Activated CD4-positive, alpha-beta T cell treated with anti-CD3 and anti-CD28 coated beads, Interleukin-2, amount 10 ng/mL, durations not matched to agents 7 days and 5 days (primary cell): ENCODE measurements at regions not wholly inside any gene's neighbourhood (a gene's known extent, or its start where the extent isn't known, plus 50 kb on each side); places are given as distances from the start of the nearest gene placed in this dataset.

ENCODE experiments used
- CTCF ChIA-PET: fragments of 350-600 bp; sonication (Branson Sonifier 250); formaldehyde crosslinking; loops from one replicate; lab custom pipeline; 2021; ENCODE audit warnings: antibody characterized with exemption; lab: Charles Lee
- POLR2A ChIA-PET: fragments of 350-600 bp; sonication (Branson Sonifier 250); formaldehyde crosslinking; loops from one replicate; lab custom pipeline; 2021; ENCODE audit warnings: antibody characterized with exemption; lab: Charles Lee
- DNase-seq: peaks from one replicate; pipeline ENCODE4 v3.0.0-alpha.2; 2020
- H3K27ac Mint-ChIP-seq: one replicate; pipeline ENCODE4 v1.8.0; 2021; ENCODE audit warnings: mild to moderate bottlenecking, moderate library complexity, mixed read lengths
- H3K27me3 Mint-ChIP-seq: one replicate; pipeline ENCODE4 v1.8.0; 2021; ENCODE audit warnings: mixed read lengths
- H3K36me3 Mint-ChIP-seq: one replicate; pipeline ENCODE4 v1.8.0; 2021; ENCODE audit warnings: low read depth, mixed read lengths
- H3K4me1 Mint-ChIP-seq: one replicate; pipeline ENCODE4 v1.8.0; 2021; ENCODE audit warnings: mixed read lengths
- H3K4me3 Mint-ChIP-seq: one replicate; pipeline ENCODE4 v1.8.0; 2021; ENCODE audit warnings: mild to moderate bottlenecking, moderate library complexity, mixed read lengths
- H3K9me3 Mint-ChIP-seq: one replicate; pipeline ENCODE4 v1.8.0; 2021; ENCODE audit warnings: mixed read lengths

DNA sequence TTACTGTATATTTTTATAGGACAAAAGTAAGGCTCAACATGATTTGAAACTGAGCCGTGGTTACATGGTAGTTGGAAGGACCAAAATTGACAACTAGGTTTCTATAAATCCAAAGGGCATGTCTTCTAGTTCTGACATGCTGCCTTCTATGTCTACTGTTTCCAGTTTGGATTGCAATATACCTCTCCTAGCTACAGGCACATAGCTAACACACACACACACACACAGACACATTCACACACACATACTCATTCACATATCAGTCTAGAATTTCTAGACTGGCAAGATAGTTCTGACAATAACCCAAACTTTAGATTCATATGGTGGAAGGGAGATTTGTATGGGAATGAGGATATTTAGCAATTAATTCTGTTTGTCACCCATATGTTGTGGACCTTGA, 544.8 kb upstream of the CAMK1G start:
- no peaks in the 10 kb centered on the region for H3K9me3 Mint-ChIP-seq
- no peak overlapping the region for H3K4me3 Mint-ChIP-seq
- H3K27ac Mint-ChIP-seq: no peak overlapping the region
- no peak for DNase-seq
- ChIA-PET CTCF (interaction anchor here (0.6 to 1.2 kb wide), 2 partner anchors 12 to 157 kb away, joined by 3 to 4 read pairs; no protein-coding TSS in a partner anchor), POLR2A (no interaction called here)
- H3K27me3 Mint-ChIP-seq: no peaks in the 10 kb centered on the region
- no peaks in the 10 kb centered on the region for H3K4me1 Mint-ChIP-seq
- no peaks in the 10 kb centered on the region for H3K36me3 Mint-ChIP-seq

DNA sequence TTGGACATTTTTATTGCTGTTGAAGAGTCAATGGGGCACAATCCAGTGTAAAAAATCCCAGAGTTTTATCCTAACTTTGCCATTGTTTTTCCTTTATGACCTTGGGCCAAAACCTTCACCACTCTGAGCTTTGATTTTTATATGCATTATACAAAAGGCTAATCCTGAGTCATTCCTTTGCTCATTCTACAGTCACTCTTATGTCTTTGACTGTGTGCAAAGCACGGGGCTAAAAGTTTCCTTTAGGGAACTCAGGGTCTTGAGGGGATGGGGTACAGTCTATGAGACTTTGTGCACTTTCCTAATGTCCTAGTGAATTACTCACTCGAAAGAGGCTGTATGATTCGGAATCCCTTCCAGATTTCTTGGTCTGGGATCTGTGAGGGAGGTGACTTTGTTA, 543.2 kb upstream of the CAMK1G start:
- Mint-ChIP-seq H3K4me1 (no peaks in the 10 kb centered on the region), H3K9me3 (no peaks in the 10 kb centered on the region), H3K27me3 (no peaks in the 10 kb centered on the region), H3K27ac (no peak overlapping the region), H3K4me3 (no peak overlapping the region), H3K36me3 (no peaks in the 10 kb centered on the region)
- CTCF ChIA-PET: no interaction called here
- DNase-seq: no peak
- POLR2A ChIA-PET: no interaction called here

DNA sequence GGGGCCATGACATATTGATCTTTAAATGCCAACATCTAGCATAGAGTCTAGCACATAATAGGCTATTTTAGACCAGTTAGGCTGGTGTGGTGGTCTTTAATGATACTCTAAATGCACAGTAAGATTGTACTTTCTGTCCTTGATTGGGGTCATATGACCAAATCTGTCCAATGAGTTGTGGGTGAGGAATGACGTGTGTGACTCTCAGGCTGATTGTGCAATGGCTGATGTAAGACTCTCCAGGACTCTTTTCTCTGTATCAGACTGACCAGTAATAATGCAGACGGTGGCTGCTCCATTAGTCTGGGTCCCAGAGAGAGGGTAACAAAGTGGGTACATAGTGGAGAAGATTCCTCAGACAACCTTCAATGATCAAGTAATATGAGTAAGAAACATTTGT, 541.6 kb upstream of the CAMK1G start:
- H3K27me3 Mint-ChIP-seq: no peaks in the 10 kb centered on the region
- H3K9me3 Mint-ChIP-seq: no peaks in the 10 kb centered on the region
- no peak overlapping the region for H3K4me3 Mint-ChIP-seq
- H3K36me3 Mint-ChIP-seq: no peaks in the 10 kb centered on the region
- ChIA-PET POLR2A (no interaction called here), CTCF (no interaction called here)
- DNase-seq: no peak
- no peak overlapping the region for H3K27ac Mint-ChIP-seq
- no peaks in the 10 kb centered on the region for H3K4me1 Mint-ChIP-seq

DNA sequence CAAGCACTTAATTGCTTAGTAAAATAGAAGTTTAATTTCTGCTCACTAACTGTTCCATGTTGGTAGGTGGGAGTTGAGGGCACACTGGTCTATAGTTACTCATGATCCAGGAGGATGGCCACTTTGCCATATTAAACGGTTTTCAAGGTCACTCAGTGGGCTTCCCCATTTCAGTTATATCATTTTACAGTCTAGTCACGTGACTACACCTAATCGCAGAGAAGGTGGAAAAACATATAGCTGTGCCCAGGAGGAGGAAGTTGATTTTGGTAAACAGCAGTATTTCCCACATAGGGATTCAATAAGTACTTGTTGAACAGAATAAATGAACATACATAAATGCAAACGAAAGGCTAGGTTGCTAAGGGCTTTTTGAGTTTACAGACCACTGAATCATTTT, 541.1 kb upstream of the CAMK1G start:
- ChIA-PET CTCF (no interaction called here), POLR2A (no interaction called here)
- Mint-ChIP-seq H3K9me3 (no peaks in the 10 kb centered on the region), H3K4me3 (no peak overlapping the region), H3K4me1 (no peaks in the 10 kb centered on the region), H3K27ac (no peak overlapping the region), H3K36me3 (no peaks in the 10 kb centered on the region), H3K27me3 (no peaks in the 10 kb centered on the region)
- no peak for DNase-seq

DNA sequence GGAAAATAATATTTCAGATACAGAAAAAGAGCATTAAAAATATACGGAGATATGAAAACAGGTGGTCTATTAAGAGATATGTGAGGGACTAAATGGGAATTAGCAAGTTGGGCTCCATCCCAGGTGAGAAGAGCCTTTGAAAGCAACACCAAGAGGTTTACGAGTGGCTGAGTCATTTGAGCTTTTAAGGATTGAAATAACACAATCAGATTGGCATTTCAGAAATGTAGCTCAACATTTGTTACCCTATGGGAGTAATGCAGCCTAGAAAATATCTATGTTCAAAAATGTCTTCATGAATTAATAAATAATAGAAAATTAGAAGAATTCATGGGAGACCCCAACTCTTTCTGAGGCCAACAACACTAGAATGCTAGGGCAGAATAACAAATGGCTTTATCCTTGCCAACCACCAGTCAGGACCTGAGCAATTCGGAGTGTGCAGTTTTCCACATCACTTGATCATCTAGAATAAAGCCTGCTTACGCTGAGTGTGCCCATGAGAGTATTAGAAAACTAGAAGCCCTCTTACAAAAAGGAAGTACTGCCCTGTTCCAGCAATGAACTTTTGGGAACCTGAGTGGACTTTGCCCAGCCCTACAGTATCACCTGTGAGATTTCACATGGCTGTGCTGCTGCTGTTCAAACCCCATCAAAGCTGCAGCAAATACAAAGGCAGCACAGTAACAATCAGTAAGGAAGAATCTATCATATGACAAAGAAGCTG, 538.0 kb upstream of the CAMK1G start:
- no peaks in the 10 kb centered on the region for H3K9me3 Mint-ChIP-seq
- POLR2A ChIA-PET: no interaction called here
- H3K27ac Mint-ChIP-seq: no peak overlapping the region
- H3K4me1 Mint-ChIP-seq: no peaks in the 10 kb centered on the region
- no peaks in the 10 kb centered on the region for H3K36me3 Mint-ChIP-seq
- peaks cover 2% of the 10 kb centered on the region for H3K27me3 Mint-ChIP-seq
- H3K4me3 Mint-ChIP-seq: no peak overlapping the region
- DNase-seq: no peak
- CTCF ChIA-PET: no interaction called here

DNA sequence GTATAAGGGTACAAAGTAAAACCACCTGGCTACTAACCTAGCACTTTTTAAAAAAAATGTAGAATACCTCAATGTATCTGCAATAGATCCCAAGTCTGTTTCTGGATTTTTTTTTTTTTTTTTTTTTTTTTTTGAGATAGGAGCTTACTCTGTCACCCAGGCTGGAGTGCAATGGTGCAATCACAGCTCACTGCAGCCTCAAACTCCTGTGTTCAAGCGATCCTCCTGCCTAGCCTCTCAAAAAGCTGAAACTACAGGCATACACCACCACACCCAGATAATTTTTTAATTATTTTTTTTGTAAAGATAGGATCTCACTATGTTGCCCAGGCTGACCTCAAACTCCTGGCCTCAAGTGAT, 537.5 kb upstream of the CAMK1G start:
- ChIA-PET POLR2A (no interaction called here), CTCF (no interaction called here)
- no peak for DNase-seq
- no peaks in the 10 kb centered on the region for H3K36me3 Mint-ChIP-seq
- H3K4me1 Mint-ChIP-seq: no peaks in the 10 kb centered on the region
- no peak overlapping the region for H3K27ac Mint-ChIP-seq
- H3K9me3 Mint-ChIP-seq: no peaks in the 10 kb centered on the region
- H3K4me3 Mint-ChIP-seq: no peak overlapping the region
- H3K27me3 Mint-ChIP-seq: peaks cover 2% of the 10 kb centered on the region

DNA sequence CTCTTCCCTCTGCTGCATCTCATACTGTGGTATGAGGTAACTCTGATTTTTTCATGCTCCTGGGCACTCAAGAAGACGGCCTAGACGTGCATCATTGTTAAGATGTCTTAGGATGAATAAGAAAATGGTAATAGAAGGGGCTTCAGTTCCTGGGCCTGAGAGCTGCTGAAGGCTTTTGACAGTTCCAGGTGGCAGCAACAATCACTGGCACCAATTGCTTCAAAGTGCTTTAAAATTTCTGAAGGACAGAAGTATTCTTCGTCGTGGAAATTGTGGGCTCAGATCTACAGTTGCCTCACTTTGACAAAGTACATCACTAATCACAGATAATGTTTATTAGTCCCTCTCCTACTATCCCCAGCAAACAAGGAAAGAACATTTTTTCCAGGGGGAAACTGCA, 536.6 kb upstream of the CAMK1G start:
- no peak overlapping the region for H3K4me3 Mint-ChIP-seq
- POLR2A ChIA-PET: no interaction called here

DNA sequence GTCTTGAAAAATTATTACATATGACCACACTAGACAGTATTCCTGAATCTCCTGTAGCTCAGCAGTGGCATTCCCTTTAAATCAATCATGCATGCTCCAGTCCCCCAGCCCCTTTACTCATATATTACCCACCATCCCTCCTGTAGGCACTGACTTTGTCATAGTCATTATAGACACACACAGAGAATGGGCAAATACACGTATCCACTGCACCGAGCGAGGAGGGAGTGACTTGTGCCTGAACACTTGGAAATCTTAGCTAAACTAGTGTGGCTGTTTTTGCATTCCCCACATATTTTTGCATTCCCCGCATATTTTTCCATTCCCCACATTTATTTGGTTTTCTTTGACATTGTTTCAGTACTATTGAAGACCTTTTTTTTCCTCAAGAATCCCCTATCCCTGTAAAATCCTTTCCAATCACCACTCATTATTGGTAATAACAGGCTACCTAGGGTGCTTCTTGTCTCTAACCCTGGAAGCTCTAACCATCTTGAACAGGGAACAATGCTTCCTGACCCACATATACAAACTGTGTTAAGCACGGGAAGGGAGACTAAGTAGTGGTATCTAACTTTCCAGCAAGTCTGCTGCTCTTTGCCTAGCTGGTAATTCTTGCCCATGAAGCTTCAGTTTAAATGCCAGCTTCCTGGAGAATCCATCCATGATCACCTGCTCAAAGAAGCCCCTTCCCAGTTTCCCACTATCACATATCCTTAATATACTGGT, 534.4 kb upstream of the CAMK1G start:
- CTCF ChIA-PET: interaction anchor here (0.5 to 1.2 kb wide), 3 partner anchors 21 to 122 kb away, joined by 3 to 4 read pairs (median 3); no protein-coding TSS in a partner anchor
- DNase-seq: no peak
- POLR2A ChIA-PET: no interaction called here
- no peaks in the 10 kb centered on the region for H3K9me3 Mint-ChIP-seq
- H3K27ac Mint-ChIP-seq: no peak overlapping the region
- H3K27me3 Mint-ChIP-seq: peaks cover 4% of the 10 kb centered on the region
- H3K4me3 Mint-ChIP-seq: no peak overlapping the region
- H3K36me3 Mint-ChIP-seq: no peaks in the 10 kb centered on the region
- no peaks in the 10 kb centered on the region for H3K4me1 Mint-ChIP-seq

More for the DNA sequence above, 536.6 kb upstream of the CAMK1G start:
- Mint-ChIP-seq H3K9me3 (no peaks in the 10 kb centered on the region), H3K36me3 (no peaks in the 10 kb centered on the region), H3K27ac (no peak overlapping the region), H3K27me3 (peaks cover 2% of the 10 kb centered on the region), H3K4me1 (no peaks in the 10 kb centered on the region)
- no peak for DNase-seq
- CTCF ChIA-PET: no interaction called here

DNA sequence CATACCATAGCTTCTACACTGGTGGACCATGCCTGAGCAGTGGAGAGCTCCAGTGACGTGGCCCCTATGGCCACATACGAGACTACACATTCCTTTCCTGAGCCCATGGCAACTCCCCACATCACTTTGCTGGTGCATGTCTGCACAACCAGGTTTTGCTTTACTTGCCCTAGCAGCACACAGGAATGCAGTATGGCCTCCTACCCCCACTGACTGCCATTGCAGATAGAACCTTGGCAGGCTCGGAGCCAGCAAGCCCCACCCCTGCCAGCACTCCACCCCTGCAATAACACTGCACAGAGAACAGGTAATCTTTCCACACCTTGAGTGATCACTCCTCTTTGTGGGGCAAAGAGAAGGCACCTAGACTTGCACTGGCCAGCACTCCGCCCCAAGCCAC, 531.9 kb upstream of the CAMK1G start:
- Mint-ChIP-seq H3K27me3 (peaks cover 4% of the 10 kb centered on the region), H3K4me3 (no peak overlapping the region), H3K36me3 (no peaks in the 10 kb centered on the region), H3K27ac (no peak overlapping the region), H3K4me1 (no peaks in the 10 kb centered on the region), H3K9me3 (no peaks in the 10 kb centered on the region)
- POLR2A ChIA-PET: no interaction called here
- no peak for DNase-seq
- CTCF ChIA-PET: no interaction called here

DNA sequence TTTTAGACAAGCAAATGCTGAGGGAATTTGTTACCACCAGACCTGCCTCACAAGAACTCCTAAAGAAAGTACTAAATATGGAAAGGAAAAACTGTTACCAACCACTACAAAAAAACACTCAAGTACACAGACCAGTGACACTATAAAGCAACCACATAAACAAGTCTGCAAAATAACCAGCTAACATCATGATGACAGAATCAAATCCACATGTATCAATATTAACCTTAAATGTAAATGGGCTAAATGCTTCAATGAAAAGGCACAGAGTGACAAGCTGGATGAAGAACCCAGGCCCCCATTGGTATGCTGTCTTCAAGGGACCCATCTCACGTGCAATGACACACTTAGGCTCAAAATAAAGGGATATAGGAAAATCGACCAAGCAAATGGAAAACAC, 529.9 kb upstream of the CAMK1G start:
- ChIA-PET POLR2A (no interaction called here), CTCF (no interaction called here)
- Mint-ChIP-seq H3K4me3 (no peak overlapping the region), H3K9me3 (no peaks in the 10 kb centered on the region), H3K36me3 (no peaks in the 10 kb centered on the region), H3K27ac (no peak overlapping the region), H3K4me1 (no peaks in the 10 kb centered on the region), H3K27me3 (peaks cover 4% of the 10 kb centered on the region)
- DNase-seq: no peak

DNA sequence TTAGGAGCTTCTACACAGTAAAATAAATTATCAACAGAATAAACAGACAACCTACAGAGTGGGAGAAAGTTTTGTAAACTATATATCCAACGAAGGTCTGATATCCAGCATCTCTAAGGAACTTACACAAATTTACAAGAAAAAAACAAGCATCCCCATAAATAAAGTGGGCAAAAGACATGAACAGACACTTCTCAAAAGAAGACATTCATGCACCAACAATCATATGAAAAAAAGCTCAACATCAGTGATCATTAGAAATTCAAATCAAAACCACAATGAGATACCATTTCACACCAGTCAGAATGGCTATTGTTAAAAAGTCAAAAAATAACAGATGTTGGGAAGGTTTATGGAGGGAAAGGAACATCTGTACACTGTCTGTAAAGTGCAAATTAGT, 526.4 kb upstream of the CAMK1G start:
- Mint-ChIP-seq H3K36me3 (no peaks in the 10 kb centered on the region), H3K27ac (no peak overlapping the region), H3K4me3 (no peak overlapping the region), H3K9me3 (no peaks in the 10 kb centered on the region), H3K27me3 (peaks cover 2% of the 10 kb centered on the region), H3K4me1 (no peaks in the 10 kb centered on the region)
- POLR2A ChIA-PET: no interaction called here
- CTCF ChIA-PET: no interaction called here
- DNase-seq: no peak

DNA sequence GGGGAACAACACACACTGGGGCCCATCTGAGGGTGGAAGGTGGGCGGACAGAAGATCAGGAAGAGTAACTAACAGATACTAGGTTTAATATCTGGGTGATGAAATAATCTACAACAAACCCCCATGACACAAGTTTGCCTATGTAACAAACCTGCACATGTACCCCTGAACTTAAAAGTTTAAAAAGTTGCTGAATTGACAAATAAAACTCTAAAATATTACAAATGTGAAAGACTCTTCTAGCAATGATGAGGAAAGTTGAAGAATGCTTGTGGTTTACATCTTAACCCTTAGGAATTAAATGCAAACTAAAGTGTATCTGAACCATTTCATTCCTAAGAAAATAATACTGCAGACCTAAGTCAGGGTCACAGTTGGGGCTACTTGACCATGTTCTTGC, 525.6 kb upstream of the CAMK1G start:
- DNase-seq: no peak
- H3K4me3 Mint-ChIP-seq: no peak overlapping the region
- no peaks in the 10 kb centered on the region for H3K36me3 Mint-ChIP-seq
- H3K9me3 Mint-ChIP-seq: no peaks in the 10 kb centered on the region
- ChIA-PET POLR2A (no interaction called here), CTCF (no interaction called here)
- peaks cover 2% of the 10 kb centered on the region for H3K27me3 Mint-ChIP-seq
- H3K4me1 Mint-ChIP-seq: no peaks in the 10 kb centered on the region
- no peak overlapping the region for H3K27ac Mint-ChIP-seq

DNA sequence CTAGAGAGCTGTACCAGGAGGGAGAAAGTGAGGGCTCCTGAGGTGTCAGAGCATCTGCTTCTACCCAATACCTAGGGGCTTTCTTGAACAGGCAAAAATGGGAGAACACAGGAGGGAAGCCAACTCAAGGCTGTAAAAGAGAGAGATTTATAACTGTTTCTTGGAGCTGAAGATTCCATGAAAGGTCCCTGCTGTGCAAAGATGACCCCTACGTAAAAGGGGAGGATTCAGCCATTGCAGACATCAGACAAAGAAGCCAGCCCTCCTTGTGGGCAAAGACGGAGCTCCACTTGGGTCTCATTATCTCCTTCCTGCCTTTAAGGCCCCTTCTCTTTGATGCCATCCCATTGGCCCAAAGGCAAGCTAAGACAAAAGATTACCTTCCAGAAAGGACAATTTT, 524.1 kb upstream of the CAMK1G start:
- DNase-seq: no peak
- Mint-ChIP-seq H3K36me3 (no peaks in the 10 kb centered on the region), H3K27me3 (no peaks in the 10 kb centered on the region), H3K27ac (no peak overlapping the region), H3K9me3 (no peaks in the 10 kb centered on the region), H3K4me3 (no peak overlapping the region), H3K4me1 (no peaks in the 10 kb centered on the region)
- ChIA-PET CTCF (no interaction called here), POLR2A (no interaction called here)

DNA sequence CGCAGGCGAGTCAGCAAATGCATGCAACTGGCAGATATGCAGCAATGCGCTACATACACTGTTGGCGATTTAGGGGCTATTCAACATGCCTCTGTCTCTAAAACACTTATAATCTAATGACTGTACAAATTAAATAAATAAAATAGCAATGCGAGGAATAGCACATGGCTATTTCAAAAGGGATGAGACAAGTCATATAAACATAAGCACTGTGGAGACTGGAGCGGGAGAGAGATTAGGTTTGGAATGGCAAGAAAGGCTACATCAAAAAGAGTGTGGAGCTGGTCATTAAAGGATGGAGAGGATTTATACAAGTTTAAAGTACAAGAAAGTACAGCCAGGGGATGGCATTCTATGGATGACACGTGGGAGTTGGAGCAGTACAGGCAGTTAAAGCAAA, 523.5 kb upstream of the CAMK1G start:
- Mint-ChIP-seq H3K36me3 (no peaks in the 10 kb centered on the region), H3K4me1 (no peaks in the 10 kb centered on the region), H3K27me3 (no peaks in the 10 kb centered on the region), H3K9me3 (no peaks in the 10 kb centered on the region), H3K4me3 (no peak overlapping the region), H3K27ac (no peak overlapping the region)
- ChIA-PET CTCF (no interaction called here), POLR2A (no interaction called here)
- no peak for DNase-seq
